ENCODE measurements at regions not wholly inside any gene's neighbourhood (a gene's known extent, or its start where the extent isn't known, plus 50 kb on each side); places are given as distances from the start of the nearest gene placed in this dataset.

DNA sequence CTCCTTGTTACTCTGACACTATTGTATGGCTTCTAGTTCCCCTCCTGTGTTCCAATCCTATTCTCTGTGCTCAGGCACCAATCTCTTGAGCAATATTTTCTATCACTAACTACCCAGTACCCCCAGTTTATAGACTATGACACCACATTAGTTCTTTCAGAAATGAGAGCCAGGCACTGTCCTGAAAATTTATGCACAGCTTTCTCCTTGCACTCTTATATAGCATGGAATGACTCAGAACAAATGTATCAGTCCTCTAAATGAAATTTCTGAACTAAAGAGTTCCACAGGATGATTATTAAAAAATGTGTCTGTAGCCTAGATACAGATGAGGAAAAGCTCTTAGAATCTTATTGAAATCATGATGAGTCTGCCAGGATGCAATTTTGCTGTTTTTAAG is 489.9 kb downstream of the XPNPEP1 start:
- Histone ChIP-seq H3K23ac (ENCODE audit: low read depth, low read length) (no peak overlapping the region), H3K4ac (ENCODE audit: low read depth, low read length) (no peak overlapping the region), H3K9me1 (ENCODE audit: insufficient read depth, low read length) (no peaks in the 10 kb centered on the region), H3K9me3 (ENCODE audit: control insufficient read depth, insufficient read depth, low read length) (no peaks in the 10 kb centered on the region), H3K56ac (ENCODE audit: extremely low read depth, insufficient read depth, low read length) (no peak overlapping the region), H3K9ac (ENCODE audit: low read depth, low read length) (no peak overlapping the region), H2BK20ac (ENCODE audit: low read depth, low read length) (no peak overlapping the region), H2AK9ac (replicated peaks; ENCODE audit: low read depth, low read length, poor library complexity) (no peak overlapping the region), H4K8ac (ENCODE audit: low read depth in 2 of 2, low read length in 2 of 2) (no peak overlapping the region), H3K36me3 (ENCODE audit: control insufficient read depth, insufficient read depth, low read length) (no peaks in the 10 kb centered on the region), H3K79me1 (ENCODE audit: low read depth in 1 of 2, low read length in 2 of 2) (no peaks in the 10 kb centered on the region), H2BK15ac (ENCODE audit: low read depth, low read length) (no peak overlapping the region), H4K5ac (ENCODE audit: low read depth, low read length) (no peak overlapping the region), H2AFZ (replicated peaks; ENCODE audit: low read length, poor library complexity) (no peak overlapping the region), H3K4me2 (ENCODE audit: low read depth, low read length) (no peak overlapping the region), H3K27ac (ENCODE audit: insufficient read depth, low read length) (no peak overlapping the region), H3K4me1 (ENCODE audit: control insufficient read depth, insufficient read depth, low read length) (peaks cover 2% of the 10 kb centered on the region; the same call in 1 of the 2 replicates), H3K4me3 (ENCODE audit: insufficient read depth, low read depth, low read length) (no peak overlapping the region), H3K27me3 (ENCODE audit: control insufficient read depth, insufficient read depth, low read length) (no peaks in the 10 kb centered on the region), H3K18ac (ENCODE audit: low read depth, low read length) (no peak overlapping the region), H2BK120ac (ENCODE audit: low read depth, low read length) (no peak overlapping the region), H2BK5ac (ENCODE audit: low read depth, low read length, poor library complexity, severe bottlenecking) (no peak overlapping the region), H2AK5ac (ENCODE audit: low read depth, low read length) (no peak overlapping the region), H3K14ac (replicated peaks; ENCODE audit: low read depth, low read length) (no peak overlapping the region), H4K20me1 (ENCODE audit: insufficient read depth, low read length) (no peaks in the 10 kb centered on the region), H4K91ac (ENCODE audit: insufficient read depth, low read depth, low read length) (no peak overlapping the region)
- TF ChIP-seq MAZ (IDR thresholded peaks at IDR 0.05; ENCODE audit: borderline replicate concordance, low read depth, low read length) (no peak), RCOR1 (IDR thresholded peaks at IDR 0.05; ENCODE audit: insufficient replicate concordance, low read length) (no peak), MXI1 (IDR thresholded peaks at IDR 0.05; ENCODE audit: borderline replicate concordance, low read depth, low read length) (no peak), CHD1 (IDR thresholded peaks at IDR 0.05; ENCODE audit: low read depth, low read length) (no peak), FOS (IDR thresholded peaks at IDR 0.05; ENCODE audit: low read depth, low read length) (no peak), BHLHE40 (IDR thresholded peaks at IDR 0.05; ENCODE audit: low read depth, low read length) (no peak), CTCF (conservative IDR thresholded peaks at IDR 0.05; ENCODE audit: low read depth, low read length) (no peak), POLR2A (IDR thresholded peaks at IDR 0.05; ENCODE audit: low read depth, low read length) (no peak)
- TF ChIP-seq, protein P1, sequence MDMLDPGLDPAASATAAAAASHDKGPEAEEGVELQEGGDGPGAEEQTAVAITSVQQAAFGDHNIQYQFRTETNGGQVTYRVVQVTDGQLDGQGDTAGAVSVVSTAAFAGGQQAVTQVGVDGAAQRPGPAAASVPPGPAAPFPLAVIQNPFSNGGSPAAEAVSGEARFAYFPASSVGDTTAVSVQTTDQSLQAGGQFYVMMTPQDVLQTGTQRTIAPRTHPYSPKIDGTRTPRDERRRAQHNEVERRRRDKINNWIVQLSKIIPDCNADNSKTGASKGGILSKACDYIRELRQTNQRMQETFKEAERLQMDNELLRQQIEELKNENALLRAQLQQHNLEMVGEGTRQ (IDR thresholded peaks at IDR 0.05; ENCODE audit: low read depth, low read length), result no peak
- TF ChIP-seq, protein P2, sequence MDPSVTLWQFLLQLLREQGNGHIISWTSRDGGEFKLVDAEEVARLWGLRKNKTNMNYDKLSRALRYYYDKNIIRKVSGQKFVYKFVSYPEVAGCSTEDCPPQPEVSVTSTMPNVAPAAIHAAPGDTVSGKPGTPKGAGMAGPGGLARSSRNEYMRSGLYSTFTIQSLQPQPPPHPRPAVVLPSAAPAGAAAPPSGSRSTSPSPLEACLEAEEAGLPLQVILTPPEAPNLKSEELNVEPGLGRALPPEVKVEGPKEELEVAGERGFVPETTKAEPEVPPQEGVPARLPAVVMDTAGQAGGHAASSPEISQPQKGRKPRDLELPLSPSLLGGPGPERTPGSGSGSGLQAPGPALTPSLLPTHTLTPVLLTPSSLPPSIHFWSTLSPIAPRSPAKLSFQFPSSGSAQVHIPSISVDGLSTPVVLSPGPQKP (IDR thresholded peaks at IDR 0.05; ENCODE audit: borderline replicate concordance, low read depth, low read length), result no peak
- no peak for ATAC-seq (ENCODE audit: low read depth)
- in situ Hi-C loops (cut with MboI; ENCODE audit: low sequenced_read_pairs) (no loop called here), intact Hi-C loops (cut with micrococcal nuclease) (no loop called here), dilution Hi-C loops (cut with HindIII; ENCODE audit: low sequenced_read_pairs, unreplicated experiment) (no loop called here)
- no peak for DNase-seq
- no TSS peak for BruUV-seq (replicated peaks)
- ChIA-PET POLR2A (ENCODE audit: unreplicated experiment) (no interaction called here), CTCF (no interaction called here)

Data from IMR-90 (cell line).